ENCODE measurements at regions not wholly inside any gene's neighbourhood (a gene's known extent, or its start where the extent isn't known, plus 50 kb on each side); places are given as distances from the start of the nearest gene placed in this dataset.

DNA sequence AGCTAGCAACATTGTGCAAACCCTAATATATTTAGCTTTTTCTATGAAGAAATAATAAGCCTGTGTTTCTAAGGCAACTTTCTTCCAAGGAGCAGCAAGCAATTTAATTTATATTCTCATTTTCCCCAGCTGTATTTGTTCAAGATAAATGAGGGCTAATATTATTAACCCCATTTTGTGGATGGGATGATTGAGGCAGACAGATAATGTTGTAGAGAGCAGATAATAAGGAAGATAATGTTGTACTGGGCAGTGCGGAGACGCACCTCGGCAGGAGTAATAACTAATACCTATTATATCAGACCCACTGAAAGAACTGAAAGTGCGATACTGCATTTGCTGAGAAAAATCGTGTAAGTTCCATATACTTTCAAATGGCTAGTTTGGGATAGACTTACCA, 344.1 kb upstream of the FANCL start:
- ATAC-seq (ENCODE audit: poor library complexity), result no peak
- intact Hi-C loops (cut with DNase I), result no loop called here
- no peak for DNase-seq

DNA sequence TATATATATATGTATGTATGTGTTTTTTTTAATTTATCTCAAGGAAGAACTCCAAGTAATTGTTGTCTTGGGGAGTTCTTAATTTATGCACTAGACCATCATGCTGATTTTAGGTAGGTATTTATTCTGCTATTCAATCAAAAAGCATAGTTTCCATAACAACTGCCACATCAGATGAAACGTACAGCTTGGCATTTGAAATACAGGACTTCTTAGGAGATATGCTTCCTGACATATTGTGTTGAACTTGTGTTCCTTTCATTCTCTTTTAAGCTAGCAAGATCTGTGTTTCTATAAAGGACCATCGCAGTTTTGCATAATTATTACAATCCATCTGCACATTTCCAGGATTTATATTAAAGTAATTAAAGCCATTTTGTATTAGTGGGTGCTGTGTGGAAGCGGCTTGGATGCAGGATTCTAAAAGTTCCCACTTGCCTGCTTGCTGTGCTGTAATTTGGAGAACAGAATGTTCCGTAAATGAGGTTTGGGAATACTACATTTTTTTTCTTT, 343.5 kb upstream of the FANCL start:
- no peak for ATAC-seq (ENCODE audit: poor library complexity)
- DNase-seq, result no peak
- intact Hi-C loops (cut with DNase I), result no loop called here

DNA sequence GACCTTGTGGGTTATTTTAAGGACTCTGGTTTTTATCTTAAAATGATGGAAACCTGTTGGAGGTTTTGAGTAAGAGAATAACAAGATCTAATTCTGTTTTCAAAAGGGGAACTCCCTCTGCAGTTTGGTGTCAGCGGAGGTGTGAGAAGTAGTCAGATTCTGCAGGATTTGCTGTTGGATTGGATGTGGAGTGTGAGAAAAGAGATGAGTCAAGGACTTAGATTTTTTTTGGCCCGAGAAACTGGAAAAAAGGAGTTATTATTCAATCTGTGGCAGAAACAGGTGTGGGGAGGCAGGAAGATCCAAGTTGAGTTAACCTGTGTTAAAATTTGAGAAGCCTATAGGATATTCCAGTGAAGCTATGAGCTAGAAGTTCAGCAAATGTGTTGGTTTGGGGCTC, 337.2 kb upstream of the FANCL start:
- DNase-seq (no peak), ATAC-seq (ENCODE audit: poor library complexity) (no peak)
- intact Hi-C loops (cut with DNase I), result no loop called here

DNA sequence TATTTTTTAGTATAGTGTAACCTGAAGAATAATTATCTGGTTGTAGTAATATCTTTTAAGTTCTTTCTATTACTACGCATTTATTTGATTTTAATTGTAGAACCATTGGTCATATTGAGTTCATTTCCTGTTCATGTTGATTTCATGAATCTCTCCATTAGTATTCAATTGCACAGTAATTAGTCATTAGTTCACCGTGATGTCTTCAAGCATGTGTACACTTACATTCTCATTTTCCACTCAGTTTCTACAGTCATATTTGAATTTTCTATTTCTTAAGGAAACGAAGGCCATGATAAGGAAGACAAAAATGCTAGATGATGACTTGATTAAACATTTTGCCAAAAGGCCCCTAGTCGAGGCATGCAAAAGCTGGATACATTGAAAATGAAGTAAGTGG, 333.7 kb upstream of the FANCL start:
- intact Hi-C loops (cut with DNase I), result no loop called here
- ATAC-seq (ENCODE audit: poor library complexity), result no peak
- no peak for DNase-seq

DNA sequence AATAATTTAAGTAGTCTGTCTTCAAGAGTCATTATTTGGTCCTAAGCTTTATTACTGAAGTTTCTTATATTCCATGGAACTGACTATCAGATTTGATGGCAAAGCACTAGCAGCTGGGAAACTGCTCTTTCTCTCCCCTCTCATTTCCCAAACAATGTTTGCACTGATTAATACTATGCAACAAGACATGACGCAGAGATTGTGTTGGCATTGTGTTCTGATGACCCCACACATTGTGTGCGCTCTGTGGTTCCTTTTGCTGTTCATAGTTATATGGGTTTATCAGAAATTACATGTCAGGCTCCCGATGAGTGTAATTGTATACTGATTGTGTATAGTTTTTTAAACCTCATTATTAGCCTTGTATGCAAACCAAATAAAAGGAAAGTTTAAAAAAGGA, 331.6 kb upstream of the FANCL start:
- intact Hi-C loops (cut with DNase I), result no loop called here
- DNase-seq (no peak), ATAC-seq (ENCODE audit: poor library complexity) (no peak)

DNA sequence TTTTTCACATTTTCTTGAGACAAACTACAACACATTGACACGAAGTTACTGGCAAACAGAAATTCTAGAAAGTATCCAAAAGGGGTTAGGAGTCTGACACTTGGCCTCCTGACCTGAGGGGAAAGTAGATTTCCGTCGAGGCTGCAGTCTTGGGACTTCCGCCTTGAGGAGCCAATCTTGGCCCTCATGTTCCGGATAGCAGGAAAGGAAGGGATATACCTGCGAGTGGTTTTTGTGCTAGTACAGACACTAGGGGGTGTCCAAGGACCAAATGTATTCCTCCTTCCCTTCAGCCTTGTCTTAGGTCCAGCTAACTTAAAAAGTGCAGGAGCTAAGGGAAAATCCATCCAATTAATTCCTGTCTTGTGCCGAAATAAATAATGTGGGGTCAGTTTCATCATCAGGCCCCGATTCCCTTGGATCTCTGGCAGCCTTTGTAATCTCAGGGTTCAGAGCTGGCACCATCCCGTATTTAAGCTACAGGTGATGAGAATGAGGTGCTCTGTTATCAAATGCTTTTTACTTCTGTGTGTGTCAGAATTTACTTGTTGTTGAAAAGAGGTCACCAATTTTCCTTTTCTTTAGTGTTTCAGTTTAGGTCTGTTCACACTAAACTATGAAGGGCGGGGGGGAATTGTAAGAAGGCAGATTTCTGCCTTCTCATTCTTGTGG, 330.2 kb upstream of the FANCL start:
- ATAC-seq (ENCODE audit: poor library complexity) (peak; percentile 67), DNase-seq (no peak)
- intact Hi-C loops (cut with DNase I), result no loop called here

DNA sequence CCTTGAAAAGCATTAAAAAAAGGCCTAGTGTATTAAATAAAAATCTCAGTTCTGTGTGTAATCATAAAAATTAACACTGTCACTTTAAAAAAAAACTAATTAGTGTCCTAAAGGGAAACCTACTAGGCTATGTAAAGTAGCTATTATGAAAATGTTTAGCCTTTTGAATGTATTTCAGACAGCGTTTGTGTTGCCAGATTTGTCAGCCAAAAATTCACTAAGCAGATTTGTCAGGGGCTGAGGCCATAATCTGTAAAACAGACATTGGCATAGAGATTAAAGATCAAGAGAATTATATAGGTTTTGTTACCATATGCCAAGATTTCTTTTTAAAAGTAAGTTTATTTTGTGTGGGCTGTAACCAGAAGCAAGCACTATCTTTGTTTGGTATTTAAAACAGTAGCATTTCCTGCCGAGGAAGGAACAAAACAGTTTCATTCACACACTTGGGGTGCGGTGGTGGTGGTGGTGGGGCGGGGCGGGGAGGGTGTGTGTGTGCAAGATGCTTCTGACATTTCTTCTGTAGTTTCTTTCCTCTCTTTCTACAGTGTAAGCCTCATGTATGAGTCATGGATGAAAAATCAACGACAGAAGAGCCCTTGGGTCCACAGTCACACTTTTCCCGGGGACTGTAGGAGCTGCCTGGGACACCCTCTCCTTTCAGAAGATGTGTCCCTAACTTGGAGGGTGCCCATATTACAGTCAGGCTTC, 328.5 kb upstream of the FANCL start:
- ATAC-seq (ENCODE audit: poor library complexity), result no peak
- intact Hi-C loops (cut with DNase I), result no loop called here
- no peak for DNase-seq

DNA sequence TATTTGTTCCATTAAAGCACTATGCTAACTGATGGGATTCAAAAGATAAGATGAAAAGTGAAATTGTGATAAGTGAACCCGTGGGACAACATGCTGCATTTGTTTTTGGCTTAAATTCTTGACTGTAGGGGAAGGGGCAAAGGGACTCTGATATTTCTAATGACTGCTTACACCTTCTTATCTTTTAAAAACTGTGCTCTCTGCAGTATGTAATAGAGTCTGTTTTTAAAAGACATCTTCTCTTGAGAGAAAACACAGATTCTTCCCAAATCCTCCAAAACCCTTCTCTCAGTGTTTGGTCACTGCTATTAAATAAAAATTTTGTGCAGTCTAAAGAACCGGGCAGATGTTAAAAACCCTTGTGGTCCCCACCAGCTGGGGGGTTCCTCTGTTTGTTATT, 327.8 kb upstream of the FANCL start:
- intact Hi-C loops (cut with DNase I), result no loop called here
- no peak for DNase-seq
- ATAC-seq (ENCODE audit: poor library complexity), result no peak

DNA sequence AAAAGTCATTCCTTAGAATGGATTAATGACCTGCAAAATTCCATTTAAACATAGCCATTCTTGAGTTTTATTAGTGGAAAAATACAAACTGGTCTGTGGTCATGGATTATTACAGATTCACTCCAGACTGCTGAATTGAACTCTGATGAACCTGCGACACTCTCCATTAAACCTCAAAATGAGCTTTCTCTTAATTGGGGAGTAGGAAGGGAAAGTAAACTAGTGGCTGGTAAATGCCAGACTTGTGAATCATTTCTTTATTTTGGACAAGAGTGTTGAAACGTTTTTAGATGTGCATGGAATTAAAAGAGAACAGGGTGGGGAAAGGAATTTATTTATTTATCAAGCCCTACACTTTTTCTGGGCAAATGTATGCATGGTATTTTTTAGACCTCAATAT, 321.2 kb upstream of the FANCL start:
- DNase-seq (no peak), ATAC-seq (ENCODE audit: poor library complexity) (no peak)
- intact Hi-C loops (cut with DNase I), result no loop called here

DNA sequence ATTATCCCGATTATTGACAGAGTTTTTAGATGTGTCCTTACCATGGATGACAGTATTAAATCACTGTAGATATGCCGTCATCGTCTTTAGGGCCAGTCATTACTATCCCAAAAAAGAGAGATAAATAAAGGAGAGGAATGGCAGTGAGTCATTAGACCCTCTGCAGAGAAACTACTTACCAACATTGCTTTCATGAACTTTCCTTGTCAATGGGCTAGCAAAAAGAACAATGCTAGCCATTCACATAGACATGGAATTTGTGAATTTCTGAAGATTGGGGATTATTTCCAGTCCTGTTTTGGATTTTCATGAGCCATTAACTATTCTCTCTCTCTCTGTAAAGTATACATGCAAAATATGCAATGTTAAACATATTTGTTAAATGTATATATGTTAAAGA, 319.4 kb upstream of the FANCL start:
- intact Hi-C loops (cut with DNase I), result no loop called here
- DNase-seq (no peak), ATAC-seq (ENCODE audit: poor library complexity) (no peak)

DNA sequence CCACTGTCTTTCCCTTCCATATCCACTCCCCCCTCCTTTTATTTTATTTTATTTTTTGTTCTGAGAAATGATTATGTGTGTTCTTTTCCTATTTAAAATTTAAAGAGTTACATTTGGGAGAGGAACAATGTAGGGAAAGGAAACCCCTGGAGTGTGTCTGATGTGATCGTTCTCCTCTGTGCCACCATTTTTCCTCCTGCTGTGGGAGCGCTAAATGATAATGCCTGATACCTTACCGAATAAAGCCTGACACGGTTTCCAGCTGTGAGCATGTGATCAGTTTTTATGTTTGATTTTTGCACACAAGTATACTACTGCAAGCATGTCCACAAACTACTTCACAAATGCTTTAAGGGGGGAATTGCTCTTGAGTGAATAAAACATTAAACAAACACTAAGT, 317.8 kb upstream of the FANCL start:
- DNase-seq, result no peak
- intact Hi-C loops (cut with DNase I), result no loop called here
- ATAC-seq (ENCODE audit: poor library complexity), result no peak

DNA sequence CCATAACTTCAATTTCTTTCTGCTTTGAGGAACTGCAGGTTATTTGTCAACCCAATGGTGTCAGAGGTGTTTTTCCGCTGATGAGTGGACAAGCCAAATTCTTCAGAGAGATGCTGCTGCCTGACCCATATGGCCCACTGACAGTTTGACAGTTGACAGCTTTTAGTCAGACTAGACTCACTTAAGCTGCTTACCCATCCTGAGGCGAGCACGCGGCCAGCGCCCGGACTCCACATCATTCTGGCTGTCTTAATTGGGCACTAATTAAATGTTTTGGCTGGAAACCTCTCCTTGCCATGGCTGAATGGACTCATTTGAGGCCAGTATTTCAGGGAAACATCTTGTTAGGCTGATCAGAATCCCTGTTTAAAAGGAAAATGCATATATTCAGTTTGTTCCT, 316.1 kb upstream of the FANCL start:
- no peak for DNase-seq
- intact Hi-C loops (cut with DNase I), result no loop called here
- no peak for ATAC-seq (ENCODE audit: poor library complexity)

DNA sequence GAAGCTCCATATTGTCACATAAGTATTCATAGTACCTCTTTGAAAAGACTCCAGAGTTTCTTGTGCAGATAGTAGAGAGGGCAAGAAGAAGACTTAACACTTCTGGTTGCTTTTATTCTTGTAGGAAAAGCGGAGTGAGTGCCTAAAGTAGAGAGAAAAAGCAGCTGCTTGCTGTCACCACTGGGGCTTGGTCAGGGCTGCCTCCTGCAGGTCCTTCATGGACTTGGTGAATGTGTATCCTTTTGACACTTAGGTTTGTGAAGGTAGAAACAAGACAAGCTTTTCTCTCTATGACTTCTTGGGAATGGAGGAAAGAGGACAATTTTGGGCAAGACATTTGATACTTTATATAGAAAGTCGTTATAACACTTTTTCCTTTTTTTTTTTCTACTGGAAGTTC, 312.8 kb upstream of the FANCL start:
- ATAC-seq (ENCODE audit: poor library complexity), result no peak
- DNase-seq, result no peak
- intact Hi-C loops (cut with DNase I), result no loop called here

DNA sequence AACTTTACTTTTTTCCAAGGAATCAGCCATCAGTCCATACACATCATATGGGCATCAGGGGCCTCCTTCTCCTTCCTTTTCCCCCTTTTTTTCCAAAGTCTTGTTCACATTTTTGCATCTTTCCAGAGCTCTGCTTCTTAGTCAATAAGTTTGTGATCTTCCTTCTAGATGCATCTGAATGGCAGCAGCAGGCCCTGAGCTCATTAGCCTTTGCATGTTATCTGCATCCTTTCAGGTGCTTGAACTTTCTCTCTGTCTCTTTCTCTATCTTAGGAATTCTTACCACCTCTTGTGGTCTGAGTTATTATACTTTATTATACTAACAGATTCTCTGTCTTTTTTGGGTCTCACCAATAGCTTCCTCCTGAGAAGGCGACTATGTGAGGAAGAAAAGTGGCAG, 312.4 kb upstream of the FANCL start:
- DNase-seq (no peak), ATAC-seq (ENCODE audit: poor library complexity) (no peak)
- intact Hi-C loops (cut with DNase I), result no loop called here

DNA sequence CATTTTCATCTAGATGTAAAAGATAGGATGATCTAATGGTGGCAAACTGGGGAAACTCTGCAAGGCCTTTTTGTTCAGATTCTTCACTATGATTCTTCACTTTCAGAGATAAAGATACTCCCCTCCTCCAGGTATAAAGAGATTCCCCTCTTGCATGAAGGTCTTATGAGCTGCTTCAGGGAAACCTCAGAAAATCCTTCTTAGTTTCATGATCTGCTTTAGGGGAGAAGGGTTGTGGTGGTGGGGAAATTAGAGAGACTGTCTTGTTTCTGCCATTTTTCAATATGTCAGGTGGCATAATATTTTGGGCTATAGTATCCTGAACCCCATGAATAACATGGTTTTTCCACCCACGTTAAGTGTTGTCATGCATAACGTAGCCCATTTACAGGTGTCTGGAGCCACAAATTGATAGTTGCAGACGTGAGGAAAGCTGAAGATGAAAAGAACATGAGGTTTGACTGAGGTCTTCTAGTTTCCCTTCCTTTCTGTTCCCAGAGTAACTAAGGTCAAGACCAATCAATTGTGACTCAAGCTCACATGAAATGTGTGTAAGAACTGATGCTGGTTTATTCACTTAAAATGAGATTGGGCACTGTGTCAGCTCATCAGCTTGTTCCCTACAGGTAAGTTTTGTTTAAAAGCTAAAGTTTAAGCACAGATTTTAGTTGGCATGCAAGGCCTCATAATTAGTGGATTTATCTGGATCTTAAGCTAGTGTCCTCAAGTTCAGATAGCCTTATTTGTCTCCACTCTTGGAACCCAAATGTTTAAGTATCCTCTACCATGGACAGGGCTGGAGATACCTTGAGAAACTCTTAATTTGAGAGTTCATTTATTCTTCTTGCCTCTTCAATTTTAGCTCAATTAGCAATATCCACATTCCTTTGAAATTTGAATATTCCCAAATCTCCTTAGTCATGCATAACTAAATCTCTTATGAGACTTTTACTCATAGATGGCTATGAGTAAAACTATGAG, 304.5 kb upstream of the FANCL start:
- DNase-seq (no peak), ATAC-seq (ENCODE audit: poor library complexity) (no peak)
- intact Hi-C loops (cut with DNase I), result no loop called here

DNA sequence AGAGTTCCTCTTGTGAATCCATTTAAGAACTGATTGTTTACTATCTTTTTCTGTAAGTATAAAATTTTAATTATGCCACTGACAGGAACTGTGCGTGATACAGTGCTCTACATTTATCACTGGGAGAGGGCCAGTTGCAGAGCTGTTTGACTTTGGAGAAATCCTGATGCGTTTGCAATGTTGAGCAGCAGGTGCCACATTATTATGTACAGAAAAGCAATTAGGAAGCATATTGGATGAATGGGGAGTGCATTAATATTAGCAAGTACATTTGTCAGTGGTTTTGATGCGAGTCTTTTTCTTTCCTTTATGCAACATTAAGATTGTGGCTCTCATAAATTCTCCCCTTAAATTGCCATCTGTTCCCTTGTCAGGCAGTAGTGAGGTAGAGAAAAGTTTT, 302.3 kb upstream of the FANCL start:
- DNase-seq (no peak), ATAC-seq (ENCODE audit: poor library complexity) (no peak)
- intact Hi-C loops (cut with DNase I), result no loop called here

DNA sequence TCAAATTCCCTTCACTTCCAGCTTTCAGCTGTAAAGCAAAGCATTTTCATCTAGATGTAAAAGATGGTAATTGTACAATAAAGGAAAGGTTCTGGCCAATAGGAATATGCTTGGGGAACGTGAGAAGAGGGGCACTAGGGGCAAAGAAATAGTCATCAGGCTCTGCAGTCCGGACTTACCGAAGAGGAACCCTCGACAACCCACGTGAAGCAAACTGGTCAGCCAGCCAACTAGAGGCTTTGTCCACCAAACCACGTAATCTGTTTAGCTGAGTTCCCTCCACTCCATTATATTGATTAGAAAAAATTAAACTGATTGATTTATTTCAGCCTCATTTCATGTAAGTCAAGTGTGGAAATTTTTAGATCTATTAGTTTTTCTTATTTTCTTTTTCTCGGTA, 300.4 kb upstream of the FANCL start:
- DNase-seq (no peak), ATAC-seq (ENCODE audit: poor library complexity) (no peak)
- intact Hi-C loops (cut with DNase I), result no loop called here

DNA sequence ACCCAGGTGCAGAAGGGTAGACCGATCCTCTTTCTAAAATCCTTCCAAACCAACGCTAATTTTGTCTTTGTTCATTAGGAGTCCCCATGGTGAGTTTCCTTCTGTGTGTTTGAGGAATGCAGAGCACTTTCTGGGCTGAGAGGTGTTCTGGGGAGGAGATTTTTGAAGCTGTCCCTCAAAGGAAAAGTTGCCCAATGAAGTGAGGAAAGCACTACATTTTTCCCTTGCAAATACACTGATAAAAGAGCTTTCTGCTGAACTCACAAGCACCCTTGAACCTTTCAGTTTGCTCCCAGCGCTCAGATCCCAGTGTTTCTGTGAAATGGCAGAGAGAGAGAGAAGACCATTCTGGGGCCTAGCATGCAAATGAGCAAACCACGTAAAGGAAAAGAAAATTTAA, 299.6 kb upstream of the FANCL start:
- DNase-seq (no peak), ATAC-seq (ENCODE audit: poor library complexity) (no peak)
- intact Hi-C loops (cut with DNase I), result no loop called here

DNA sequence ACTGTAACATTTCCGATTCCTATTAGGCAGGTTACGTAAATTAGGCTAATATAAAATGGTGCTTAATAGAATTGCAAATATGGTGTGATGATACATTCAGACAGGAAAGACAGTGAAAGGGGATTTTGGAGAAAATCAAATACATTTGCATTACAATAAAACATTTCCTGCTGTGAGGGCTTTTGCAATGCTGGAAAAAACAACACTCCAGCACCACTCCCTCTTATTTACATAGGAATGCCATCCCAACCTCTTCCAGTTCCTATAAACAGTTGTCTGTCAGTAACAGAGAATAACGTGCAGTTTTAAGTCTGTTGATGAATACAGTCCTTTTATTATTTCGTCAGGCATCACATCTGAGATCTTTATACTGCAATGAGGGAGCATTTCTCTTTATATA, 298.8 kb upstream of the FANCL start:
- ATAC-seq (ENCODE audit: poor library complexity), result no peak
- intact Hi-C loops (cut with DNase I), result no loop called here
- DNase-seq, result no peak

DNA sequence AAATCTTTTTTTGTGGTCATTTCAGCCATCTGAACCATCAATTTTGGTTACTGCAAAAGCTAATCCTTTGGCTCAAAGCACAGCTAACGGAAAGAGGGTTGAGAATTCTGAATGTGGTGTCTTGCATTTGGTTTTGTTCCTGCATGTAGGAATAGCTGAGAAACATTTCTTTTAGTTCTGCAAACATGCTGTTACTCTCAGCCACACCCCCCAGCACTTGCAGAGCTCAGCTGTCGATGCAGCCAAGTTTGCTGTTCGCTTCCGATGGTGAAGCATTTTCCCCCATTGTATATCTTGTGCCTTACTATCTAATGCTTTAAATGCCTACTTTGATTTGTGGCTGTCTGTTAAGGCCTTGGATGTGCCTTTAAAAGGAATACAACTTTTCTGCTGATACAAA, 294.9 kb upstream of the FANCL start:
- DNase-seq (no peak), ATAC-seq (ENCODE audit: poor library complexity) (no peak)
- intact Hi-C loops (cut with DNase I), result no loop called here

Measured in Right ventricle myocardium superior (tissue), 1 donor.